ENCODE measurements at regions not wholly inside any gene's neighbourhood (a gene's known extent, or its start where the extent isn't known, plus 50 kb on each side); places are given as distances from the start of the nearest gene placed in this dataset.

DNA sequence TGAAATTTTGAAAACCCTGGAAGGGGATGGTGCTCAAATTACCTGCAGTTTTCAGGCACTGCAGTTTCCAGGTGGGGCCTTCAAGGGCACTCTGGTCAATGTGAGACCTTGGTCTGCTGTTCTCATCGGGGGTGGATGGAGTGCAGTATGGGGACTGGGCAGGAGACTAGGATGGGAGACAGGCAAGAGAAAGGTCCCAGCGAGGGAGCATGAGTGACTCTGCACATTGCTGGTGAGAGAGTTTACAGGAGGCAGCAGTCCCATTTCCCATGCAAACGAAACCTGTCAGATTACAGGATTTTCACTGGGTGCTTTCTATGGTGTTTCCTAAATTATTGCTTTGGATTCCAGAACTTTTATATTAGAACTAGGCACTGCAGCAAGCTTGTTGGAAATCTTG is 73.5 kb upstream of the DTNBP1 start:
- TF ChIP-seq, protein P1, sequence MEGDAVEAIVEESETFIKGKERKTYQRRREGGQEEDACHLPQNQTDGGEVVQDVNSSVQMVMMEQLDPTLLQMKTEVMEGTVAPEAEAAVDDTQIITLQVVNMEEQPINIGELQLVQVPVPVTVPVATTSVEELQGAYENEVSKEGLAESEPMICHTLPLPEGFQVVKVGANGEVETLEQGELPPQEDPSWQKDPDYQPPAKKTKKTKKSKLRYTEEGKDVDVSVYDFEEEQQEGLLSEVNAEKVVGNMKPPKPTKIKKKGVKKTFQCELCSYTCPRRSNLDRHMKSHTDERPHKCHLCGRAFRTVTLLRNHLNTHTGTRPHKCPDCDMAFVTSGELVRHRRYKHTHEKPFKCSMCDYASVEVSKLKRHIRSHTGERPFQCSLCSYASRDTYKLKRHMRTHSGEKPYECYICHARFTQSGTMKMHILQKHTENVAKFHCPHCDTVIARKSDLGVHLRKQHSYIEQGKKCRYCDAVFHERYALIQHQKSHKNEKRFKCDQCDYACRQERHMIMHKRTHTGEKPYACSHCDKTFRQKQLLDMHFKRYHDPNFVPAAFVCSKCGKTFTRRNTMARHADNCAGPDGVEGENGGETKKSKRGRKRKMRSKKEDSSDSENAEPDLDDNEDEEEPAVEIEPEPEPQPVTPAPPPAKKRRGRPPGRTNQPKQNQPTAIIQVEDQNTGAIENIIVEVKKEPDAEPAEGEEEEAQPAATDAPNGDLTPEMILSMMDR (IDR thresholded peaks at IDR 0.05), result no peak
- ATAC-seq (ENCODE audit: low FRiP score) (peak; percentile 30), DNase-seq (ENCODE audit: low spot score) (no peak)

DNA sequence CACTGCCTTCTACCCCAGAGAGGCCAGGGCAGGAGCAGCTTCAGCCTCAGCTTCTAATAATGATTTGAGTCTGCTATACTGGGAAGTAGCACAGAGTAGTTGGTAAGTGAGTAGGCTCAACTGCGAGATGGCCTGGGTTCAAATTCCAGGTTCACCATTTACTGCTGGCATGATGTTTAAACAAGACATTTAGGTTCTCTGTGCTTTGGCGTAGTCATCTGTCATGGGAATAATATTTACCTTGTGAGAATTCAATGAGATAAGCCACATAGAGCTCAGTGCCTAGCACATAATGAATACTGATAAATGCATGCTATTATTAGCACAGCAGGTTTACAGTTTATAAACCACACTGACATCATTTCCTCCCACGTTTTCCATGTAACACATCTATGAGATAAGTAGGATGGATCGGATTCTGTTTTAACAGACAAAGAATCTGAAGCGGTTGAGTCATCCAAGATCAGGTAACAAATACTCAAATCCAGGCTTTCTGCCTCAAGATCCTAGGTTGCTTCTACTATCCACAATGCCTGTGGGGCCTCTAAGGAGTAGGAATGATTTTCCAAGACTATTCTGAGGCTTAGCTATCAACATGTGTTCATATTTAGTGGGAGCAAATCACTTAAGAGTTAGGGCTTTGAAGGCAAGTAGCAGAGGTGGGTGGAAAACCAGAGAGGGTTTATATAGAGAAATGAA is 72.9 kb upstream of the DTNBP1 start:
- DNase-seq (ENCODE audit: low spot score) (no peak), ATAC-seq (ENCODE audit: low FRiP score) (peak; percentile 52)
- TF ChIP-seq, protein P1 (IDR thresholded peaks at IDR 0.05), result no peak

DNA sequence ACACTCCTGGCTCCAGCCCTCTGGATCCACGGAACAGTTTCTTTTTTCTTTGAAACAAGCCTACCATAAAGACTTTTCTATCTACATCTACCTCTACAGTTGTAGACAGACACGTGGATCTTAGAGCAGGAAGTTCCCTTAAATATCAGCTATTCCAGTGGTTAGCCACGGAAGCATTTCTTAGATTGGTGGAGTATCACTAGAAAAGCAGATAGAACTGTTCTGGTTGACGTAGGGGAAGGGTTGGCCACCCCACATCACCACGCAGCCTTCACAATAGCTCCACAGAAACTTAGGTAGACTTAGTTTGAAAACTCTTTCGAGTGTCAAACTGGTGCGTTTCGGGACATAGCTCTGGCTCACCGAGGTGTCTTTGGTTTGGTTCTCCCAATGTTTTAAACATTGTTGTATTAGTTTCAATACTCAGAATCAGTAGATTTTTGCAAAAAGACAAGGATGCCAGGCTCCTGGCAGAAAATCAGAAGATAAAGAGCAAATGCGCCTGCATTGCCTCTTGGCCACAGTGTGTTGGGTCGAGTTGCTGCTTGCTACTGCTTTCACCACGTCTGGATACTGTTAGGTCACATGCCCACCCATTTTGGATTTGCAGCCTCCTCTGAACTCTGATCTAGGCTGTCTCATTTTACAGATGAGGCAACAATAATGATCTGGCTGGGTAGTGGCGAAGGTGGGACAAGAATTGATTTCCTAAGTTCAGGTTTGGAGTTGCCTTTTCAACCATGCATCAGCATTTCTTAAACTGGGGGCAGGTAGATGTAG is 71.5 kb upstream of the DTNBP1 start:
- no peak for DNase-seq (ENCODE audit: low spot score)
- ATAC-seq (ENCODE audit: low FRiP score), result no peak
- TF ChIP-seq, protein P1 (IDR thresholded peaks at IDR 0.05), result no peak

DNA sequence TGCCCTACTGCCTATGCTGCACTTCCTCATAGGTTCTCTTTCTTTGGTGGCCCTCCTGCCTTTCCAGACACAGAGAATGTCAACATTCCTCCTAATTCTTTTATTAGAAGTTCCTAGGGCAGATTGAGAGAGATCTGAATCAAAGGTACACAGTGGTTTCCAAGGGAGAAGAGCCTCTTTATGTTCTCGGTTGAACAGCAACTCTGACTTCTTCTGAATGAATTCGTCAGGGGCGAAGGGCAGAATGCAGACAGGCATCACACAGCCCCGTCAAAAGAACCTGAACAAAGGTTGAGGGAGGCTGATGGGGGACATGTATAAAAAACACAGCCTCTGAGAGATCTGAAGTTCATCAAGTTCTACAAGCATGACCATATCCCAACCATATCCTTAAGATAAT is 68.1 kb upstream of the DTNBP1 start:
- TF ChIP-seq, protein P1 (IDR thresholded peaks at IDR 0.05), result no peak
- ATAC-seq (ENCODE audit: low FRiP score), result no peak
- DNase-seq (ENCODE audit: low spot score), result no peak

DNA sequence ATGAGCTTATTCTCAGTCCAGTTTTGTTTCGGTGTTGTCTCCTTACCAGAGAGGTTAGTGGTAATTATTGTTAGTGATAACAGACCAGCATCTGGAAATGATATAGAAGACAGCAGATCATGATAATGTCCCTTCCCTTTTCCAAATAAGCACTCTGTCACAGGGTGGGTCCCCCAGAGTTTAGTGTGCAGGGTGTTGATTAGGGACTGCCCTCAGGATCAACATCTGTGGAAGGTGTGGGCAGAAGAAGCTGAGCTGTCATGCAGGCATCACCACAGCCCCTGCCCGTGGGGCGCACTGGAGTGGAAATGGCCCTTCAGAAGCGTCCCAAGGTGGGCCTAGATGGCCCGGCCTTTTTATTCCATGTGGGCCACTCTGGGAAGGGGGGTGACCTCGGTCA is 67.6 kb upstream of the DTNBP1 start:
- ATAC-seq (ENCODE audit: low FRiP score) (no peak), DNase-seq (ENCODE audit: low spot score) (no peak)
- TF ChIP-seq, protein P1 (IDR thresholded peaks at IDR 0.05), result no peak

DNA sequence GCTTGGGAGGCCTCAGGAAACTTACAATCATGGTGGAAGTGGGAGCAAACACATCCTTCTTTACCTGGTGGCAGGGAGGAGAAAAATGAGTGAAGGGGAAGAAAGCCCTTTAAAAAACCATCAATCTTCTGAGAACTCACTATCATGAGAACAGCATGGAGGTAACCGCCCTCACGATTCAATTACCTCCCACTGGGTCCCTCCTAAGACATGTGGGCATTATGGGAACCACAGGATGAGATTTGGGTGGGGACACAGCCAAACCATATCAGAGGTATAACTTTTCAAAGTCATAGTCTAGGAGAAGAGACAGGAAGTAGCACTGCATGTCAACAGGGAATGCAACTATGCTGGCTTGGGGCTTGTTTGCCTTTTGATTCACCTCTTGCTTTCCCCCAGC is 59.9 kb upstream of the DTNBP1 start:
- no peak for ATAC-seq (ENCODE audit: low FRiP score)
- TF ChIP-seq, protein P1 (IDR thresholded peaks at IDR 0.05), result no peak
- no peak for DNase-seq (ENCODE audit: low spot score)

DNA sequence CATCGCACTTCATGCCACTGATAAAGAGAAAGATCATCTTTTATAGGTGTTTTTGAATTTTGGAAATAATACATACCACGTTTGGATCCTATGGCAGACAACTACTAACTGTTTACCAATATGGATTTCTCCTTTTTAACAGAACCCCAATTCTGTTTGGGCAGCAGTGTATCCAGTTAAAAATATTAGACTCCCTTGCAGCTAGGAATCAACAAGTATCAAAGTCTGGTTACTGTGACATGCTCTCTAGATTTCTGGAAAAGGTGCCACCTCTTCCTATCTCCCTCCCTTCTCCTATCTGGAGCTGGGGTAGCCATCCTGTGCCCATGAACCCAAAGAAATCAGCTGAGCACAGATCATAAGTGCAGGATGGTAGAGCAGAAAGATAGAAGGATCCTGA is 54.1 kb upstream of the DTNBP1 start:
- no peak for DNase-seq (ENCODE audit: low spot score)
- no peak for ATAC-seq (ENCODE audit: low FRiP score)
- TF ChIP-seq, protein P1 (IDR thresholded peaks at IDR 0.05), result no peak
